Activated naive CD8-positive, alpha-beta T cell treated with anti-CD3 and anti-CD28 coated beads for 36 hours (primary cell): ENCODE measurements at regions not wholly inside any gene's neighbourhood (a gene's known extent, or its start where the extent isn't known, plus 50 kb on each side); places are given as distances from the start of the nearest gene placed in this dataset.
A peak's percentile ranks its signal among the peaks of the same experiment; 100 is the strongest.

Experiments used
- DNase-seq: peaks from one replicate; pipeline ENCODE4 v3.0.0; 2021
- H3K27ac Mint-ChIP-seq: one replicate; pipeline ENCODE4 v1.8.0; 2022; ENCODE audit warnings: mild to moderate bottlenecking, moderate library complexity, mixed read lengths
- H3K27me3 Mint-ChIP-seq: one replicate; pipeline ENCODE4 v1.8.0; 2022; ENCODE audit warnings: mild to moderate bottlenecking, mixed read lengths
- H3K36me3 Mint-ChIP-seq: one replicate; pipeline ENCODE4 v1.8.0; 2021; ENCODE audit warnings: mild to moderate bottlenecking, mixed read lengths
- H3K4me1 Mint-ChIP-seq: one replicate; pipeline ENCODE4 v1.8.0; 2021; ENCODE audit warnings: mixed read lengths
- H3K4me3 Mint-ChIP-seq: one replicate; pipeline ENCODE4 v1.8.0; 2022; ENCODE audit warnings: mild to moderate bottlenecking, moderate library complexity, mixed read lengths
- H3K9me3 Mint-ChIP-seq: one replicate; pipeline ENCODE4 v1.8.0; 2022; ENCODE audit warnings: mixed read lengths

GRCh38 chr21:30986965-30987364 is 51.3 kb downstream of the KRTAP19-8 start:
- DNase-seq = no peak
- H3K4me1 Mint-ChIP-seq = no peaks in the 10 kb centered on the region
- no peak overlapping the region for H3K27ac Mint-ChIP-seq
- H3K9me3 Mint-ChIP-seq = no peaks in the 10 kb centered on the region
- H3K27me3 Mint-ChIP-seq = peaks cover 1% of the 10 kb centered on the region
- no peaks in the 10 kb centered on the region for H3K36me3 Mint-ChIP-seq
- H3K4me3 Mint-ChIP-seq = no peak overlapping the region

DNA sequence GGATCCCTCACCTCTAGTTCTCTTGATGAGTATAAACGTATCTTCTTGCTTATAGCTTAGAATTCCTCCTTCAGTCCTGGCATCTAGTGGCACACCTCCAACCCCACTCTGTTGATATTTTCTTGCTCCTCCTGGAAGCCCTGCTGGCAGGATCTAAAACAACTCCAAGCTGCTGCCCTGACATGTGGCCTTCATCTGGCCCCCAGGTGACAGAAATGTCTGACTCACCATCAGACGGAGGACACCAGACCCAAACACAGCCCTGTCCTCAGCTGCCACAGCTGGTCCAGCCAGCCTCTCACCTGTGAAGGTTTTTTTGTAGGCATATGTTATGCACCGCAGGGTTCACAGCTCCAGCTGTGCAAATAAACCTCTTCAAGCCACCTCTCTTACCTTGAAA is 53.4 kb downstream of the KRTAP19-8 start:
- Mint-ChIP-seq H3K27me3 (no peaks in the 10 kb centered on the region), H3K9me3 (no peaks in the 10 kb centered on the region), H3K36me3 (no peaks in the 10 kb centered on the region), H3K4me1 (no peaks in the 10 kb centered on the region), H3K4me3 (no peak overlapping the region), H3K27ac (no peak overlapping the region)
- no peak for DNase-seq

DNA sequence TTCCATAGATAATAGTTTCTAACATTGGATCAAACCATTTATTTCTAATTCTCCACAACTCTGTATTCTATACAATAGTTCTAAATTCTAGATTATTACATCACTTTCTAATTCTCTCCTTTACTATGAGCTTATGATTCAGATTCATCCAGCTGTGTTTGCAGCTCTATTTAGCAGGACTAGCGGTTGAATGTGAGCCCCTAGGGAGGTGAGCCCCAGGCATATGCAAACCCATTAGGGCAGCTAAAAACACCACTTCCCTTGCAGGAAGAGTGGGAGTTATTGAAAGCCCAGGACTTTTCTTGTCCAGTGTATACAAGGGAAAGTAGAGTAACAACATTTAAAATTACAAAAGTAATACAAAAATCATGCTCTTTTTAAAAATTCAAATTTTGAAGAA is 56.9 kb downstream of the KRTAP19-8 start:
- Mint-ChIP-seq H3K36me3 (no peaks in the 10 kb centered on the region), H3K27me3 (no peaks in the 10 kb centered on the region), H3K4me1 (peaks cover 8% of the 10 kb centered on the region), H3K9me3 (no peaks in the 10 kb centered on the region), H3K27ac (no peak overlapping the region), H3K4me3 (no peak overlapping the region)
- no peak for DNase-seq

DNA sequence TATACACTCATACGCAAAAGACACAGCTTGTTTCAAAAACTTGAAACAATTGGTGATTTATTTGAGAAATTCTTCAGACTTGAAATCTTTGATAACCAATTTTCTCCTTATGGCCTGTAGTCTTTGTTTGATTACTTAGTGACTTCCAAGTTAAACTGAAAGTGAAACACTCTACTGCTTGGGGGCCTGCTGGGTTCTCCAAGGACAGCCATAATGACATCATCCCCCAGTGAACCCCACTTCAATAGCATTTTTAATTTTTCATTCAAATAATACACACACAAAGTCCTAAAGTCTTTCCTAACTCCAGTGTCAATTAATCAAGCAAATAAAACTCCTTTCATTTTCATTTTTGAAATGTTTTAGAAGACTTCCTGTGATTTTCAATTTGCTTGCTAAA is 59.2 kb downstream of the KRTAP19-8 start:
- no peaks in the 10 kb centered on the region for H3K9me3 Mint-ChIP-seq
- no peaks in the 10 kb centered on the region for H3K27me3 Mint-ChIP-seq
- H3K4me3 Mint-ChIP-seq = no peak overlapping the region
- no peaks in the 10 kb centered on the region for H3K36me3 Mint-ChIP-seq
- H3K27ac Mint-ChIP-seq = peak overlapping the region; percentile 18
- no peak for DNase-seq
- peaks cover 8% of the 10 kb centered on the region for H3K4me1 Mint-ChIP-seq

DNA sequence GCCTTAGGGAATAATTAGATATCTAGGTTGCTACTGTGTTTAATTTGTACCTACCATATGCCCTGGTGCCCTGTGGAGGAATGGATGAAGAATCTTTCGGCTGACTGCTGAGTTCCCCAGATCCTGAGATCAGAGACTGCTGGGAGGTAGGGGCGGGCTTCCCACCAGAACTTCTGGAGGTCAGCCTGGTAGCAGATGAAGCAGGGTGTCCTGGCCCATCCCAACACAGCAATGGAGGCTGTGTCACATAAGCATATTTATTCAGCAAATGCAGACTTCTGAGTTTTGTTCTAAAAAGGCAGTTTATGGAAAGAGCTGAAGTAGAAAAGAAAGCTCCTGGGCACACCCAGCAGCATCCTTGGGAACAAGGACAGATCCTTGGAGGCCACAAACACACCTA is 74.0 kb downstream of the KRTAP19-8 start:
- H3K27me3 Mint-ChIP-seq = peaks cover 5% of the 10 kb centered on the region
- no peak overlapping the region for H3K4me3 Mint-ChIP-seq
- H3K27ac Mint-ChIP-seq = no peak overlapping the region
- no peaks in the 10 kb centered on the region for H3K36me3 Mint-ChIP-seq
- H3K4me1 Mint-ChIP-seq = no peaks in the 10 kb centered on the region
- DNase-seq = no peak
- no peaks in the 10 kb centered on the region for H3K9me3 Mint-ChIP-seq

- DNase-seq = no peak
- no peaks in the 10 kb centered on the region for H3K27me3 Mint-ChIP-seq
- H3K27ac Mint-ChIP-seq = no peak overlapping the region
- H3K9me3 Mint-ChIP-seq = no peaks in the 10 kb centered on the region
- H3K36me3 Mint-ChIP-seq = no peaks in the 10 kb centered on the region
- H3K4me3 Mint-ChIP-seq = no peak overlapping the region
- no peaks in the 10 kb centered on the region for H3K4me1 Mint-ChIP-seq
These were observed 74.8 kb downstream of the KRTAP19-8 start for GRCh38 chr21:30963502-30963901.

GRCh38 chr21:30962013-30962412 is 76.3 kb downstream of the KRTAP19-8 start:
- no peak for DNase-seq
- no peaks in the 10 kb centered on the region for H3K4me1 Mint-ChIP-seq
- no peak overlapping the region for H3K4me3 Mint-ChIP-seq
- H3K36me3 Mint-ChIP-seq = no peaks in the 10 kb centered on the region
- no peaks in the 10 kb centered on the region for H3K9me3 Mint-ChIP-seq
- H3K27ac Mint-ChIP-seq = no peak overlapping the region
- H3K27me3 Mint-ChIP-seq = no peaks in the 10 kb centered on the region

- H3K27ac Mint-ChIP-seq = no peak overlapping the region
- H3K27me3 Mint-ChIP-seq = no peaks in the 10 kb centered on the region
- DNase-seq = no peak
- no peaks in the 10 kb centered on the region for H3K4me1 Mint-ChIP-seq
- H3K4me3 Mint-ChIP-seq = no peak overlapping the region
- no peaks in the 10 kb centered on the region for H3K9me3 Mint-ChIP-seq
- no peaks in the 10 kb centered on the region for H3K36me3 Mint-ChIP-seq
These were observed 77.4 kb upstream of the KRTAP11-1 start for GRCh38 chr21:30958741-30959140.

DNA sequence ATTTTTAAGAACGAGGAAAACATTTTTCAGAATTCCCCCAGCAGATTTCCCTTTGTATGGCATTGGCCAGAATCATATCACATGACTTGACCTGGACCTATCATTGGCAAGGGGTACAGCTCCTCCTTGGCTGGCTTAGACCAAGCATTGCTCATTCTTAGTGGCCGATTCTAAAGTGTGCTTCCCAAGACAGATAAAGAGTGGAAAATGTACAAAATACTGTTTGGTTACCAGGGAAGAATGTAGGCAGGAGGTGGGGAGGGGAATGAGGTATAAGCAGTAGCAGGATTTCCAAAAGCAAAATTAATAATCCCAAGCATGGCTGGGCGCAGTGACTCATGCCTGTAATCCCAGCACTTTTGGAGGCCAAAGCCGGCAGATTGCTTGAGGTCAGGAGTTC is 75.6 kb upstream of the KRTAP11-1 start:
- Mint-ChIP-seq H3K4me3 (no peak overlapping the region), H3K27ac (no peak overlapping the region), H3K36me3 (no peaks in the 10 kb centered on the region), H3K9me3 (no peaks in the 10 kb centered on the region), H3K27me3 (no peaks in the 10 kb centered on the region), H3K4me1 (no peaks in the 10 kb centered on the region)
- DNase-seq = no peak

- H3K4me3 Mint-ChIP-seq = no peak overlapping the region
- H3K27me3 Mint-ChIP-seq = no peaks in the 10 kb centered on the region
These were observed 72.2 kb upstream of the KRTAP11-1 start for GRCh38 chr21:30953605-30954004.

GRCh38 chr21:30947141-30947540 is 65.8 kb upstream of the KRTAP11-1 start:
- Mint-ChIP-seq H3K27ac (no peak overlapping the region), H3K4me3 (no peak overlapping the region), H3K9me3 (no peaks in the 10 kb centered on the region), H3K36me3 (no peaks in the 10 kb centered on the region), H3K4me1 (no peaks in the 10 kb centered on the region), H3K27me3 (no peaks in the 10 kb centered on the region)
- DNase-seq = no peak

More at GRCh38 chr21:30953605-30954004, 72.2 kb upstream of the KRTAP11-1 start:
- H3K27ac Mint-ChIP-seq = no peak overlapping the region
- H3K36me3 Mint-ChIP-seq = no peaks in the 10 kb centered on the region
- H3K9me3 Mint-ChIP-seq = no peaks in the 10 kb centered on the region
- DNase-seq = no peak
- no peaks in the 10 kb centered on the region for H3K4me1 Mint-ChIP-seq

GRCh38 chr21:30943920-30944319 is 62.5 kb upstream of the KRTAP11-1 start:
- no peaks in the 10 kb centered on the region for H3K36me3 Mint-ChIP-seq
- H3K27ac Mint-ChIP-seq = no peak overlapping the region
- H3K27me3 Mint-ChIP-seq = no peaks in the 10 kb centered on the region
- H3K4me3 Mint-ChIP-seq = no peak overlapping the region
- no peaks in the 10 kb centered on the region for H3K9me3 Mint-ChIP-seq
- H3K4me1 Mint-ChIP-seq = no peaks in the 10 kb centered on the region
- DNase-seq = no peak

GRCh38 chr21:30943243-30943642 is 61.9 kb upstream of the KRTAP11-1 start:
- no peak for DNase-seq
- Mint-ChIP-seq H3K36me3 (no peaks in the 10 kb centered on the region), H3K27ac (no peak overlapping the region), H3K4me1 (no peaks in the 10 kb centered on the region), H3K27me3 (no peaks in the 10 kb centered on the region), H3K9me3 (no peaks in the 10 kb centered on the region), H3K4me3 (no peak overlapping the region)

GRCh38 chr21:30942192-30942591 is 60.8 kb upstream of the KRTAP11-1 start:
- H3K27me3 Mint-ChIP-seq = no peaks in the 10 kb centered on the region
- H3K36me3 Mint-ChIP-seq = no peaks in the 10 kb centered on the region
- H3K9me3 Mint-ChIP-seq = no peaks in the 10 kb centered on the region
- H3K4me1 Mint-ChIP-seq = no peaks in the 10 kb centered on the region
- no peak overlapping the region for H3K27ac Mint-ChIP-seq
- DNase-seq = no peak
- H3K4me3 Mint-ChIP-seq = no peak overlapping the region

- H3K27me3 Mint-ChIP-seq = no peaks in the 10 kb centered on the region
- no peak overlapping the region for H3K27ac Mint-ChIP-seq
- no peak for DNase-seq
- no peaks in the 10 kb centered on the region for H3K36me3 Mint-ChIP-seq
- H3K4me1 Mint-ChIP-seq = no peaks in the 10 kb centered on the region
- H3K9me3 Mint-ChIP-seq = peaks cover 2% of the 10 kb centered on the region
- no peak overlapping the region for H3K4me3 Mint-ChIP-seq
These were observed 54.8 kb upstream of the KRTAP11-1 start for GRCh38 chr21:30936207-30936606.

GRCh38 chr21:30935889-30936168 is 54.4 kb upstream of the KRTAP11-1 start:
- Mint-ChIP-seq H3K9me3 (peaks cover 2% of the 10 kb centered on the region), H3K36me3 (no peaks in the 10 kb centered on the region), H3K27me3 (no peaks in the 10 kb centered on the region), H3K4me3 (no peak overlapping the region), H3K27ac (no peak overlapping the region), H3K4me1 (no peaks in the 10 kb centered on the region)
- no peak for DNase-seq
